ENCODE measurements at regions not wholly inside any gene's neighbourhood (a gene's known extent, or its start where the extent isn't known, plus 50 kb on each side); places are given as distances from the start of the nearest gene placed in this dataset.

GRCh38 chr5:119811458-119811857 is 182.1 kb downstream of the FAM170A start:
- no peak overlapping the region for H3K27ac ChIP-seq
- TF ChIP-seq CTCF (IDR thresholded peaks at IDR 0.05) (no peak), EP300 (IDR thresholded peaks at IDR 0.05) (no peak), POLR2A (IDR thresholded peaks at IDR 0.05) (no peak), POLR2AphosphoS5 (IDR thresholded peaks at IDR 0.05) (no peak)
- WGBS, 5 donors, result 77 to 81% (median 79%) methylated on average over 5 of the region's 5 CpGs
- no peak overlapping the region for H3K4me3 ChIP-seq
- no peak for DNase-seq
- no peaks in the 10 kb centered on the region for H3K36me3 ChIP-seq
- H3K9me3 ChIP-seq, result peaks cover 0 to 28% (median 9%) of the 10 kb centered on the region in 4 donors
- H3K4me1 ChIP-seq, result peaks cover 0 to 5% (median 0%) of the 10 kb centered on the region in 4 donors
- intact Hi-C loops (cut with DNase I; ENCODE audit: low total_unique reads), result no loop called here
- no peaks in the 10 kb centered on the region for H3K27me3 ChIP-seq

DNA sequence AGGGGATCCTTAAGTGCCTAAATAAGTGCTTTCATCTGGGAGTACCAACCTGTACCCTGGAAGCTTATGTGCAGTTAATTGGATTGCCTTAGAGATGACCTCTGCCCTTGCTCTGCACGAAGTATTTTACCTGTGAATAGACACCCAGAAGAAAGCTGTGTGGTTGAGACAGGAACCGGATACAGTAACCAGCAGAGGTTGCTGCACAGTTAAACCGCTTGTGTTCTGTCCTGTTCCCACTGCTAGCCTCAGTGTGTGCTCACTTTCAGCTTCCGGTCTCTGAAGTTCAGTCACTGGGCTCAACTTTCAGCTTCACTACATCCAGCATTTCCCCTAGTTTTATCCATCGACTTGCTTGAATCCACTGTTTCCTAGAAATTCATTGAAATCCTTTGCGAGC is 185.3 kb downstream of the FAM170A start:
- Histone ChIP-seq H3K4me1 (peaks cover 0 to 5% (median 0%) of the 10 kb centered on the region in 4 donors), H3K27me3 (no peaks in the 10 kb centered on the region), H3K9me3 (no peaks in the 10 kb centered on the region), H3K36me3 (no peaks in the 10 kb centered on the region), H3K4me3 (no peak overlapping the region), H3K27ac (no peak overlapping the region)
- WGBS, 5 donors, result 77 to 82% (median 79%) methylated on average over 6 of the region's 6 CpGs
- no peak for TF ChIP-seq EP300 (IDR thresholded peaks at IDR 0.05)
- TF ChIP-seq CTCF (IDR thresholded peaks at IDR 0.05), result no peak
- TF ChIP-seq POLR2A (IDR thresholded peaks at IDR 0.05), result no peak
- no peak for TF ChIP-seq POLR2AphosphoS5 (IDR thresholded peaks at IDR 0.05)
- intact Hi-C loops (cut with DNase I; ENCODE audit: low total_unique reads), result no loop called here
- no peak for DNase-seq

DNA sequence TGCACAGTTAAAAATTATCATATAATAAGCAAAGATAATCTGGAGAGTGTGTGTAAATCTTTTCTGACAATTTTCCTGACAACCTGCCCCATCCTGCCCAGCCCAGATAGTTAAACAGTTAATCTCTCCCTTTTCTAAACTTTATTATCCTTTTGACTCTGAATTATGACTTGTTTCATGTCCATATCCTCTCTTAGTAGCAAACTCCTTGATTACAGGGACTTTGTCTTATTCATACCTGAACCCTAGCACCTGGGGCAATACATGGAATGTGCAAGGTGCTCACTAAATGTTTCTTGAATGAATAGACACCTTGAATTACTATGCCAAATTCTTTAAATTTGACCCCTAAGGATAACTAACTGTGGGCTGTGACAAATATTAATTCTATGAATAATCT is 186.7 kb downstream of the FAM170A start:
- no peak for TF ChIP-seq CTCF (IDR thresholded peaks at IDR 0.05)
- no peak for TF ChIP-seq POLR2A (IDR thresholded peaks at IDR 0.05)
- TF ChIP-seq POLR2AphosphoS5 (IDR thresholded peaks at IDR 0.05), result no peak
- no peak overlapping the region for H3K27ac ChIP-seq
- H3K27me3 ChIP-seq, result no peaks in the 10 kb centered on the region
- no peak overlapping the region for H3K4me3 ChIP-seq
- H3K36me3 ChIP-seq, result no peaks in the 10 kb centered on the region
- H3K9me3 ChIP-seq, result no peaks in the 10 kb centered on the region
- H3K4me1 ChIP-seq, result no peaks in the 10 kb centered on the region
- no peak for DNase-seq
- intact Hi-C loops (cut with DNase I; ENCODE audit: low total_unique reads), result no loop called here

DNA sequence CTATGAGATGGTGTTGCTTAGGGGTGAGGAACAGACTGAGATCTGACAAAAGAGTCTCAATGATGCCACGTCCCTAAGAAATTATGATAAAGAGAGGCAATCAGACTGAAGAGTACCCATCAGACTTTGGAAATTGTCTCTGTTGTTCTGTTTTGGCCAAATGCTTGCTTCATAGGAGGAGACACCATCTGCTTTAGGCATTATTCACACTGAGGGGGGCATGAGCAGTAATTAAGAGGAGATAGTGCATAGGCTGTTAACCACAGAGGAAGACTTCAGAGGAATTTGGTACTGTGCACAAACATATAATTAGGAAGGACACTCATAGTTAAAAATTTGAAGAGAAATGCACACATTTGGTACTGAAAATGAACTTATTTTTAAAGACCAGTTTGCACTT is 190.7 kb downstream of the FAM170A start:
- no peaks in the 10 kb centered on the region for H3K4me1 ChIP-seq
- no peak overlapping the region for H3K27ac ChIP-seq
- no peaks in the 10 kb centered on the region for H3K36me3 ChIP-seq
- TF ChIP-seq POLR2AphosphoS5 (IDR thresholded peaks at IDR 0.05), result no peak
- TF ChIP-seq EP300 (IDR thresholded peaks at IDR 0.05), result no peak
- TF ChIP-seq CTCF (IDR thresholded peaks at IDR 0.05), result no peak
- TF ChIP-seq POLR2A (IDR thresholded peaks at IDR 0.05), result no peak
- WGBS, 5 donors, result 55 to 92% (median 83%) methylated on average over 1 of the region's 1 CpG
- DNase-seq, result no peak
- no peak overlapping the region for H3K4me3 ChIP-seq
- no peaks in the 10 kb centered on the region for H3K9me3 ChIP-seq
- intact Hi-C loops (cut with DNase I; ENCODE audit: low total_unique reads), result no loop called here
- no peaks in the 10 kb centered on the region for H3K27me3 ChIP-seq
